ENCODE measurements at regions not wholly inside any gene's neighbourhood (a gene's known extent, or its start where the extent isn't known, plus 50 kb on each side); places are given as distances from the start of the nearest gene placed in this dataset.

DNA sequence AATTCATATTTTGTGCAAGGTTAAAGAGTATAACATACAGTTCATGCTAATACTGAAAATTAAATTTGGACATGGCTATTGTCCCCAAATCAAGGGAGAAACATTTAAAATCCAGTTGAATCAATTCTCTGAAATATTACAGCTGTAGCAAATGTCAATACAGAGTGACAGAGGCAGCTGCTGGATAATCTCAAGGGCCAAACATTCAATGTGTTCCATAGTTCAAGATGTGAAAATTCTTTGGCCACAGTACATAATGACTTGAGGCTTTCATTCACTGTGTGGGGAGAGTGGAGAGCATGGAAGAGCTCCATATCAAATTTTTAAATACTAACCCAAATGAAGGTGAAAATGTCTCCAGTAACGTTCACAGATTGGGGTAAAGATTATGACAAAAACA lies 1192.8 kb upstream of the CADM2 start:
- no peak for DNase-seq

DNA sequence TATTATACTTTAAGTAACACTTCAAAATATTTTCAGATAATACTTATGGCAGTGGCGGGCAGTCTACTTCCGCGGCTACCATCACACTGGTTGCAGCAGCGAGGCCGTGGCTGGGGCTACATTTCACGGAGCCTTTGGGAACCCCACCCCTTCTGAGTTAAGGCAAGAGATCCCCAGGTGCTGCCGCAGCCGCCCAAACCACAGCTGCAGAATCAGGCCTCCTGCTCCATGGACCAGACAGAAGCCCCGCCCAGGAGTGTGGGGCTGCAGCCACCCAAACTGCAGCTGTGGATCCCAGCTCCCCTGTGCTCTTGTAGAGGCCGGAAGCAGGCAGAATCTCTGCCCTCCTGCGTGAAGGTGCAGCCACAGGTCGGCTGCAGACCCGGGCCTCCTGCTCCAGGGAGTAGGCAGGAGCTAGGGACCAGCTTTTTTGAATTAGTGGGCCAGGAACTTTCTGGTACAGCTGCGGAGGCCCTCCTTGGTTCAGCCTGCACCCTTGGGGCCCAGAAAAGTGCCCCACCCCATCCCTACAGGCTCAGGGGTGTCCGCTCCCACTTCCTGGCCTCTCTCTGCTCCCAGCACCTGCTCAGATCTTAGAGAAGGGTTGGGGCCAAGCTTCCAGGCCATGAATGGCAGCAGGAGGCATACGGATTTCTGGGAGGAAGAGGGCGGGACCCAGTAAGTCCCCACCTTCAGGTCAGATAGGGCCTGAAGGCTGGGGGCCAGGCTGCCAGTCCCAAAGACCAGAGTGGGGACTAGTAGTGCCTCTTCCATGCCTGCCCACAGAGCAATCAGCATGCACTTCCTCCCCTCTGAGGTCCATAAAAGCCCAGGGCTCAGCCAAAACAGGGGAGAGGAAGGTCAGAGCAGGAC lies 1188.8 kb upstream of the CADM2 start:
- no peak for DNase-seq

DNA sequence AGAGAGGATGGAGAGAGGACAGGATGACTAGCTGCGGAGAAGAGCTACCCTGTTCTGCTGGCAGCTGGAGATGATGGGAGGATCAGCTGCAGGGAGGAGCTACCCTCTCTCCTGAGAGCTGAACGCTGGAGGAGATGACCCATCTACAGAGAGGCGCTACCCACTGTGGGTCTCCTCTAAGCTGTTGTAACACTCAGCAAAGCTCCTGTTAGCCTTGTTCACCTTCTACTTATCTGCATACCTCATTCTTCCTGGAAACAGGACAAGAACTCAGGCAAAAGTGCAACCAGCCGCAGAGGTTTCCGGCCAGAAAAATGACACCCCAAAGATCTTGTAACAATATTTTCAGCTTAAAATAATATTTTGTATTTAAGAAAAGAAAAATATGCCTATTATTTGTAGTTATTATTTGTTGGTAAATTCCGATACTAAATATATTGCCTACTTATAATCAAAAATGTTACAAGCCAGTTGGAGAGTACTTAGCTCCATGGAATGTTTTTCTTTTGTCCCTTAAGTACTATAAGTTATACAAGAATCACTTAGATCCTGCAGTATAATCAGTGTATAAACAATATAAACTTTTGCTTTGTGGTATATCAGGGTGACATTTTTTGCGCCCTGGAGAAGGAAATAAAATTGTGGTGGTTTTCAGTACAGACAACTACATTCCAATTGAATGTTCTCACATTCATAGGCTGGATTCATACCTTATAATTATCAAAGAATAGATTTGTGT lies 1188.0 kb upstream of the CADM2 start:
- DNase-seq, result no peak

DNA sequence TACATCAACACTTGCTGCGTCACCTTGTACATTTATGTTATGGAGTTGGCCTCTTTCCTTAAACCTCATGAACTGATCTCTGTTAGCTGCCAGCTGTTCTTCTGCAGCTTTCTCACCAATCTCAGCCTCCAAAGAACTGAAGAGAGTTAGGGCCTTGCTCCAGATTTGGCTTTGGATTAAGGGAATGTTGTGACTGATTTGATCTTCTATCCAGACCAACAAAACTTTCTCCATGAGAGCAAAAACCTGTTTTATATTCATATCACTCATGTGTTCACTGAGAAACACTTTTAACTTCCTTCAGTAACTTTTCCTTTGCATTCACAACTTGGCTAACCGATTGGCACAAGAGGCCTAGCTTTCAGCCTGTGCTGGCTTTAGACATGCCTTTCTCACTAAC lies 1156.0 kb upstream of the CADM2 start:
- DNase-seq, result no peak

DNA sequence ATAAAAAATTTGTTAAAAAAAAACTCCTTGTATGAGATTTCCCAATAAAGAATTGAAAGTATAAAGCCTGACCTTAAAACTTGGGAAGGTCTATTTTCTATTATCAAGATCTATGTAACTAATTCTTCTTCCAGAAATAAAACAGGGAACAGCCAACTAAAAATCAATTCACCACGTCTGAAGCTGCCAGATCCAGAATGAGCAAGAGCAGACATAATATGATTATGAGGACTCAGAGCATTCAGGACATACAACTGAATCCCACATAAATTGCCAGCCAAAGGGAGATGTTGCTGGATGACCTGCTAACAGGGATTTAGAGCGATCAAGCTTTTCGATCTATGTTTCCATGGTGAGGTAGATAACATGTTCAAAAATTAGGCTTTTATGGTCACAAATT lies 1151.3 kb upstream of the CADM2 start:
- DNase-seq, result no peak

DNA sequence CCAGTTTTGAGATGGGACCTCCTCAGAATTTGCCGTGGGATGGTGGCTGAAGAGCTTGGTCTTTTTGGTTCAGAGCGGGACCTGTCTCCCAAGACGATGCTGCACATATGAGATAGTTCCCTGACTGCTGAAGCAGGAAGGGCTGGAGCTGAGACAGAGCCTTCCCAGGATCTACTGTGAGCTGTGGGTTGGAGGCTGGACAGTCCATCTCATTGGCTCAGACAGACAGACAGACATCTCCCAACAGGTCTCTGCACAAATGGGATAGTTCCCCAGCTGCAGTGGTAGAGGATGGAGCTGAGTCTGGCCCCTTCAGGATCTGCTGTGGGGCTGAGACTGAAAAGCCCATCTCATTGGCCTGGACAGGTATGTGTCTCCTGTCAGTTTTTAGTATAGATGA lies 1145.6 kb upstream of the CADM2 start:
- no peak for DNase-seq

DNA sequence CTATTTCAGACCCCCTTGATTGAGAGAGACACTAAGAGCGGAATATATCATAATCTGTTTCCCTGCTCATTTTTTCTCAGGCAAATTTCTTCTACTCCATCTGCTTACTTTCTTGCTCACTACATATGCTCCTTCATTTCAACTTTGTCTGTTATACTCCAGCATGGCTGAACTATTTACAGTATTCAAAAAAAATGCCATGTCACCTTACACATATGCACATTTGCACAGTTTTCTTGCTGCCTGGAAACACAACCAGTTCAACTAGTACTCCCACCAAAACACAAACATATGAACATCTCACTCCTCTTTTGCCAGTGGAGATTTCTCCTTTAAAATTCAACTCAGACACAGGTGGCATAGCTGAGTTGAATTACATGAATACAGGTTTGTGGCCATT lies 1142.1 kb upstream of the CADM2 start:
- DNase-seq, result no peak

DNA sequence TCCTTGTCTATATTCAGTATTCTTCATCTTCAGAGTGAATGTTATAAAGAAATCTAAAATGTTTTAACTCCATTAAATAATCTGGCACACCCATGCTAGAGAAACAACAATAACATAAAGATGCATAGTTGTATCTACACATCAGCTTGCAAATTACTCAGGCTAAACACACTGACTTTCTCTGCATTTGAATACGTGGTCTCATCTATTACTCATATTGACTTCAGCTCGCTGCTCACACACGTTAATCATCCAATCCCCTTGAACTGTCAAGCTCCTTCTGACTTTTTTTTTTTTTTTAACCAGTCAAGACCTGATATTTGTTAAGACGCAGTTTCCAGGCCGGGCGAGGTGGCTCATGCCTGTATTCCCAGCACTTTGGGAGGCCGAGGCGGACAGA lies 1137.3 kb upstream of the CADM2 start:
- no peak for DNase-seq

DNA sequence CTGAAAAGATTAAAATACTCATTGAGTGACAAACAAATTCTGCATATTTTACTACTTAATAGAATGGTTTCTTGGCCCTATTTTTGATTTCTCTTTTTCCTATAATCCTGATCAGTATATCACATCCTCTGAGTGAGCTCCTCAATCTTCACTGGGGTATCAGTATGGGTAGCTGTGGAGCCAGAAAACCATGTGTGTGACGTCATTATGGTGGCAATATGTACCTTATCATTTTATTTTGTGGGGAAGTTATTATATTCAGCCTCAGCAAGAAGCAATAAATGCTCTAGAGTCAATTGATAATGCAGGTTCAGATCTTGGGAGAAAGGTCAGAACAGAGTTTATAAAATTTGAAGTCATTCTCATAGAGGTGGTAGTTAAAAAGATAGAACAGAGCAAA lies 1135.7 kb upstream of the CADM2 start:
- no peak for DNase-seq

DNA sequence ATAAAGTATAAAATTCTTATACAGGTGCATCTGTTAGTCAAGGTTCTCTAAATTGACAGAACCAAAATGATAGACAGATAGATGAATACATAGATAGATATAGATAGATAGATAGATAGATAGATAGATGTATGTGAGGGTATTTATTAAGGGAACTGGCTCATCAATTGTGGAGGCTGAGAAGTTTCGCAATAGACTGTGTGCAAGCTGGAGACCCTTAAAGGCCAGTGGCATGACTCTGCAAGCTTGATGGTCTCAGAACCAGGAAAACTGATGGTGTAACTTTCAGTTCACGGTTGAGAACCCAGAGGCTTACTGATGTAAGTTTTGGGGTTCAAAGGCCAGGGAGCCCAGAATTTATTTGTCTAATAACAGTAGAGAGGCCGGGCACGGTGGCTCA lies 1123.7 kb upstream of the CADM2 start:
- DNase-seq, result no peak

DNA sequence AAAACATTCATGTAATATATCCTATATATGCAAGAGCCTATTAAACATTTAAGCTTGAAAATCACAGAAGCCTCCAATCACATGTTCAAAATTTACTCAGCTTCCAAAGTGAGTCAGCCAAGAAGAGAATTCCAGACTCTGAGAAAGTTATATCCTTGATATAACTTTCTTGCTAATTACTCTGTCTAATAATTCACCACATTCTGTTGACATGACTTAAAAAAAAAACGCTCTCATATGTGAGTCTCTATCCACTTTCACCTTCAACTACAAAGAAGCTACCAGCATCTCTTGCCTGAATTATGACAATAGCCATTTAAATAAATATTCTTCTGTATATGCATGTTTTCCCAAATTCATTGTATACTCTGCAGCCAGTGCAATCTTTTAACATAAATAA lies 1116.3 kb upstream of the CADM2 start:
- DNase-seq, result no peak

DNA sequence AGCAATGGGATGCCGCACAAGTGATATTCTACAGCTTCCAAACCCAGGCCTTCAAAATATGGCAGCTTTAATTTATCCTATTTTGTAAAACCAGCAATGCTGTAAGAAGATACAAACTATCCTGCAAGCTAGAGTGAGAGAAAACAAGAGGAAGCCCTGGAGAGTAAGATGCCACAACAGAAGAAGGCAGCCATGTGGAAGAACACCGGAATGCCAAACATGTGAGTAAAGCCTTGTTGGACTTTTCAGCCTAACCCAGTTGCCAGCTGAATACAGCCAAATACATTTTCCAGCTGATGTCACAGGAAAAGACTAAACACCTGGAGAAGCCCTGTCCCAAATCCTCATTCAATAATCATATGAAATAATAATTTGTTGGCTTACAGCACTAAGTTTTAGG lies 1115.1 kb upstream of the CADM2 start:
- no peak for DNase-seq

DNA sequence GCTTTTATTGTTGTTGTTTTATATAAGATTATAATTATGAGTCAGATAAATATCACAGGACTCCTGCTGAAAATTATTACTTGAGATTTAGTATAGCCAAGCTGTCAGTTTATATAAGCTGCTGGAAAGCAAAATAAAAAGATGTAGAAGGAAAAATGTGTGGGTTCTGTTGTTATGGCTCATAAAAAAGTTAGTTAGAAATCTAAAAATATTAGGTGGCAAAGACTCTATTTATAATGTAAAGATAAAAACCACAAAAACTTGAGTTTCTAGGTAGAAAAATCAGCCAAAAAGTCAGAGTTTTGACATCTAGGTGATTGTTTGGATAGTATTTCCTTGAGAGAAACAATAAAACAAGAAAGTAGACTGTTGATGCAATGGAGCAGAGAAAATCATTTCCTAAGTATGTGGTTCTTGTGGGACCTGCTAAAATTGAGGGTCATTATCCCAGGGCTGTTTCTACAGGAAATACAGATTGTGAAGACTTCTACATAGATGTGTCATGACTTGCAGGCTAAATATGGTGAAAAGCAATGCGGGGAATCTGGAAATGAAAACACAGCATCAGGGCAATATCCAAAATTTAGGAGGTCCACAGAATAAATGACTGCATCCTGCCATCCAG lies 1109.6 kb upstream of the CADM2 start:
- DNase-seq, result no peak

DNA sequence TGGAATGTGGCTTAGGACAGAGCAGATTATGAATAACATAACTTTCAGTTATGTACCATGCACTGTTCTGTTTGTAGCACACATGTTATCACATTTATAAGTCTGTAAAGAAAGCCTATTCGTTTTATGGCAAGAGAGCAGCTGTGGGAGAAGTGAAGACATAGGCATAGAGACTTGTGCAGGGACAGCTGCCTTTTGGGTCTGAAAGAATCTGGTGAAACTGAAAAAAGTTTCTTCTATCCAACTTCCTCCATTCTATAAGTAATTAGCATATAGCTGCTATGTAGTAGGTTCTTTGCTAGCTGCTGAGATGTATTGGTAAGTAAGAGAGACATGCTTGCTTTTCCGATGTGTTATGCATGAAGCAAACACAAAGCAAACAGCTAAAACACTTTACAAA lies 1095.4 kb upstream of the CADM2 start:
- no peak for DNase-seq

DNA sequence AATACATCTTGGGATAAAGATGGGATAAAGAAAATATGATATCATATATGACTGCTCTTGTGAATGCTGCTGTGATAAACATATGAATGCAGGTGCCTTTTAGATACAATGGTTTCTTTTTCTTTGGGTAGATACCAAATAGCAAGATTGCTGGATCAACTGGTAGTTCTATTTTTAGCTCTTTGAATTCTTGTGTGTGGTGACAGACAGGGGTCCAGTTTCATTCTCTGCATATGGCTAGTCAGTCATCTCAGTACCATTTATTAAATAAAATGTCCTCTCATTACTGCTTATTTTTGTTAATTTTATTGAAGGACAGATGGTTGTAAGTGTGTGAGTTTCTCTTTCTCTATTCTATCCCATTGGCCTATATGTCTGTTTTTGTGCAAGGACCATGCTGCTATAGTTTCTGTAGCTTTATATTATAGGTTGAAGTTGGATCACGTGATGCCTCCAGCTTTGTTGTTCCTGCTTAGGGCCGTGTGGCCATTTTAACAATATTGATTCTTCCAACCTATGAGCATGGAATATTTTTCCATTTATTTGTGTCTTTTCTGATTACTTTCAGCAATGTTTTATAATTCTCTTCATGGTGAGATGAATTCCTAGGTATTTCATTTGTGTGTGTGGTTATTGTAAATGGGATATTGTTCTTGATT lies 1089.8 kb upstream of the CADM2 start:
- DNase-seq, result no peak

DNA sequence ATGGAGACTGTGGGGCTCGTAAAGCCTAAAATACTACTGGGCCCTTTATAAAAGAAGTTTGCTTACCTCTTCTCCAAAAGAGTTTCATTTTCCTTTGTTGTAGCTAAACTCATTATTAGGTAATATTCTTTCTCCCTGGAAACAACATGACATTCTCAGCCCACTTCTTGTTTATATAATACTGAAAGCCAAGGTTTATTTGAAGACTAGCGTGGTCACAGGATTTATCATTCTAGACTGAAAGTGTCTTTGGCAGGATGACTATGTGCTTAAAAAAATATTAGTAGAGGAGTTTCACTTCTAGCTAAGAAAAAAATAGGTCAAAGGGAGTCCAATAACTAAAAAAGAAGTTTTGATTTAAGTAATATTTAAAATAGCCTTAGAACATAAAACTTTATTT lies 1085.2 kb upstream of the CADM2 start:
- DNase-seq, result no peak

DNA sequence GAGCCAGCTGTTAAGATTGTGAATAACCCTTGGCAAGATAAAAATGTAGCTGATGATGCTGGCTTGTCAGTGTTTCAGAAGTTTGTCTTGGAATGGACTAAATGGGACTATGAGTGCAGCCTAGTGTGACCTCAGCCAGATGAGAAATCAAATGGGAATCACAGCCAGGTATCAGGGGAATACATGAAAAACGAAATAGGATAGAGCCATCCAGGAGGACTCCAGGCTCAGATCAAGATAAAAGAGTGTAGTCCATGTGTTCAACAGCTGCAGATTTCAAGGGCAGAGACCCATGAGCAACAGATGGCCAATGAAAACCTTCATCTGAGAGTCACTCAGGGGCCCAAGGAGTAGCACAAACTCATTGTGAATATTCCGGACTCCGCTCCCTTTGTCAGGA lies 1080.9 kb upstream of the CADM2 start:
- DNase-seq, result no peak

DNA sequence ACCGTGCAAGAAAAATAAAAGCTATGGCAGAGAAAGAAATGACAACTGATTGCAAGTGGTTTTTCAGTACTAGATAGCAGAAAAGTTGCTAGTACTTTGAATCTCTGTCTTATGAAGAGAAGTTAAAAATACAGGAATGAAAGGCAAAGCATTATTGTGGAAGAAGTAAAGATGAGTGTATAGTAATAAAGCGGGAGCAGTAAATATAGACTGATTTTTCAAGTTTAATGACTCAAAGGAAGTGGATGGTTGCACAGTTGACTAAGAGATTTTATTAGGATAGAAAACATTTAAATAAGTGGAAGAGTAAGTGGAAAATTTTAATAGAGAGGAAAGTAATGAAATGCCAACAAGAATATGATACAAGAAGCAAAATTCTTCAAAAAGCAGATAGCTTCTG lies 1076.1 kb upstream of the CADM2 start:
- no peak for DNase-seq

DNA sequence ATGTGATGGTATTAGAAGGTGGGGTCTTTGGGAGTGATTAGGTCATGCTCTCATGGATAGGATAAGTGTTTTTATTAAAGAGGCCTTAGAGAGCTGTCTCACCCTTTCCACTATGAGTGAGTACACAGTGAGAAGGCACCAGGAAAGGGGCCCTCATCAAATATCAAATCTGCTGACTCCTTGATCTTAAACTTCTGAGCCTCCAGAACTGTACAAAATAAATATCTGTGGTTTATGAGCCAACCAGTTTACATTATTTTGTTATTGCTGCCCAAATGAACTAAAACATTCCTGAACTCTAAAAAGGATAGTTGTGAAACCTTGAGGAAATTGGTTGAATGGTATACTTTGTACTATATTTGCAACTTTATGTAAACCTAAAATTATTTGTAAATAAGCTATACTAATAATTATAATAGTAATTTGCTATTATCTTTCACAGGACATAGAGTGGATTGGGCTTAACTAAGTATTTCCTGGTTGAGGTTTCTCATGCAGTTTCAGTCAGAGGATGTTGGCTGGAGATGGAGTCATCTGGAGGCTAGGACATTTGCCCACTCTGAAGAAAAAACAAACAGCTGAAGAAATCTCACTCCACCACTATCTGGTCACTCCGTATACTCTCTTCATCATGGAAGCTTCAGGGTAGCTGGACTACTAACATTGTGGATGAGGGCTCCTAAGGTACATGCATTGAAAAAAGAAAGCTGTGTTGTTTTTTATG lies 1068.6 kb upstream of the CADM2 start:
- no peak for DNase-seq

DNA sequence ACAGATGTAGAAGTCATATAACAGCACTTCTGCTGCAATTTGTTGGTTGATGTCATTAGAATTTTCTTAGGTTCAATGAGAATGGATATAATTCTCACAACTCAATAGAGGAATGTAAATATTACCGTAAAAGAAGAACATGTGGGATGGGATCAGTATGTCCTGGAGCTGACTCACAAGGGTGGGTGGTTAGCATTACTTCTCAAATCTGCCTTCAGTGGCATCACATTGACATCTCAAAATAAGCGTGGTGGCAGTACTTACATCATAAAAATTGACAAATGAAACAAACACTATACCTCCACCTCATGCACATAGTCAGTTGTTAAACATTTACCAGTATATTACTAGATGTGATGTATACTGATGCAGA lies 1068.0 kb upstream of the CADM2 start:
- DNase-seq, result no peak

DNA sequence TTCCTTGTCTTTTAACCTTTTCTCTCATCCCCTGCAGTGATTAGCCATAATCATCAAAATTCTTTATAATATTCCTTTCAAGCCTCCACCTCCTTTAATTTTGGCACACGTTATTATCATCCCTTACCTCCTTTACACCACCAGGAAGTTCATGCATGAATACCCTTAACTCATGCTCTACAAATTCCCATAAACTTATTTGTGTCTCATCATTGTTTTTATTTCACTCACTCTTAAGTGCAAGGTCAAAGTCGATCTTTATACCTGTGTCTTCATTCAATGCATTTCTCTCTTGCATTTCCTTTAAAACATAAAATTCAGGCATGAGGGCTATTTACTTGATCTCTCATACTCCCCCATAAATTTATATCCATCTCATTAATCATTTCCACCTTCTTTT lies 1064.6 kb upstream of the CADM2 start:
- no peak for DNase-seq

DNA sequence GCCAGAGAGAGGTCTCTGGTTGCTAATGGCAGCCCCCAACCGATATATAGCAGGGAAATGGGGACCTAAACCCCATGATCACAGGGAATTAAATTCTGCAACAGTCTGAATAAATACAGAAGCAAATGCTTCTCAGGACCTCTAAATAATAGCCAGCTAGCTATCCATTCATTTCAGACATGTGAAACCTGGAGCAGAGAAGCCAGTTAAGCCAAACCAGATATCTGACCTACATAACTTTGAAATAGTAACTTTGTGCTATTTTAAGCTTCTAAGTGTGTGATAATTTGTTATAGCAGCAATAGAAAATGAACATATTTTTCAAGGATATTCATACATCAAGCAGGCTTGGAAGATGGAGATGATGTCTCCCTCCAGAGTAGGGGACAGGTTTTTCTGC lies 1062.9 kb upstream of the CADM2 start:
- DNase-seq, result no peak
